ENCODE measurements at regions not wholly inside any gene's neighbourhood (a gene's known extent, or its start where the extent isn't known, plus 50 kb on each side); places are given as distances from the start of the nearest gene placed in this dataset.

DNA sequence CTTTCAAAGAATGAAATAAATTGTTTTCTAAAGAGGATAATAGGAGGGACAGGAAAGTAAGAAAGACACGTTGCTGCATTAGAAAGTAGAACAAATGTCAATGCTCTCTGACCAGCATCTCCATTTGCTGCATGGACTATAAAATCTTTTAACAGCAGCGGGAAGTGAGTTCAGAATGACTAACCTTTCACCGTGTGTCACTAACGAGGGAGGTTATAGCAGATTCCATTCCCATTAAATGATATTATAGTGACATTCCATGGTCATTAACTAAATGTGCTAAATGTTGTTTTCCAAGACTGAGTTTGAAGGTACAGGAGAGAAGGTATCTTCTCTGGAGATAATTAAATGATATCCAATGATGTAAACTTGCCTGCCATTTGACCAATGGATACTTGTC is 127.1 kb upstream of the HS3ST3A1 start:
- Histone ChIP-seq H3K79me2 (ENCODE audit: control insufficient read depth, insufficient read depth, low read length, poor library complexity) (no peaks in the 10 kb centered on the region), H3K4ac (ENCODE audit: low read depth, low read length) (no peak overlapping the region), H3K27me3 (ENCODE audit: insufficient read depth, low read length) (no peaks in the 10 kb centered on the region), H2BK12ac (ENCODE audit: low read length) (no peak overlapping the region), H3K23ac (ENCODE audit: low read length) (no peak overlapping the region), H4K8ac (ENCODE audit: low read depth, low read length) (no peak overlapping the region), H3K36me3 (ENCODE audit: control insufficient read depth in 1 of 2, insufficient read depth in 2 of 2, low read length in 2 of 2) (no peaks in the 10 kb centered on the region), H3K27ac (ENCODE audit: low read depth, low read length) (no peak overlapping the region), H4K12ac (ENCODE audit: low read depth, low read length) (no peak overlapping the region), H4K91ac (ENCODE audit: low read depth, low read length) (no peak overlapping the region), H3K18ac (ENCODE audit: low read length) (no peak overlapping the region), H3K14ac (ENCODE audit: low read length) (no peak overlapping the region), H2BK120ac (ENCODE audit: insufficient read depth, low read length, poor library complexity) (no peak overlapping the region), H3K9me3 (ENCODE audit: insufficient read depth, low read depth, low read length) (peaks cover 1% of the 10 kb centered on the region), H2AFZ (ENCODE audit: insufficient read depth, low read length, poor library complexity) (no peak overlapping the region), H3K4me1 (ENCODE audit: control insufficient read depth in 1 of 2, insufficient read depth in 2 of 2, low read length in 2 of 2) (peaks cover 0 to 3% of the 10 kb centered on the region in 2 experiments), H3K4me2 (ENCODE audit: low read length) (no peak overlapping the region), H3K4me3 (ENCODE audit: low read depth, low read length) (no peak overlapping the region), H3K79me1 (ENCODE audit: low read length) (no peaks in the 10 kb centered on the region), H3K9ac (ENCODE audit: low read length) (no peak overlapping the region), H2AK5ac (ENCODE audit: low read length) (no peak overlapping the region), H2BK5ac (ENCODE audit: low read depth, low read length, poor library complexity) (no peak overlapping the region)
- no peak for DNase-seq
- WGBS (ENCODE audit: extremely low coverage, insufficient coverage, insufficient read length) = no CpG with 5 or more reads among the region's 4 CpGs

DNA sequence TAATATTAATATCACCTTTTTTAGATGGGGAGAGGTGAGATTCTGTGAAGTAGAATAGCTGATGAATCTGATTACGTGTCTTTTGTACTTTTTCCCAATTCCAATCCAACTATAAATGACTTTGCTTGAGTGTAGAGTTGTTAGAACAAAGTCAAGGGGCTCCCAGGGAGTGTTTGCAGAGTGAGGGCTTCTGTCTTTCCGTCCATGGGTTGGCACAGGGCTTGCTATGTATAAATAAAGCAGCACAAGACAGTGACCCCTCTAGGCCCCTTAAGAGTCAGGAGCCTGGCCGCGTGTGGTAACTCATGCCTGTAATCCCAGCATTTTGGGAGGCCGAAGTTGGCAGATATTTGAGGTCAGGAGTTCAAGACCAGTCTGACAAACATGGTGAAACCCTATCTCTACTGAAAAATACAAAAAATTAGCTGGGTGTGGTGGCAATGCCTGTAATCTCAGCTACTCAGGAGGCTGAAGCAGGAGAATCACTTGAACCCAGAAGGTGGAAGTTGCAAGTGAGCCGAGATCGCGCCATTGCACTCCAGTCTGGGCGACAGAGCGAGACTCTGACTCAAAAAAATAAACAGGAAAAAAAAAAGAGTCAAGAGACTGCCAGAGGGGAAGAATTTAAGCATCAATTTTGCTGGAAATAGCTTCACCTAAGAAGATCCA is 127.9 kb upstream of the HS3ST3A1 start:
- H3K79me1 ChIP-seq (ENCODE audit: low read length) = no peaks in the 10 kb centered on the region
- H4K12ac ChIP-seq (ENCODE audit: low read depth, low read length) = no peak overlapping the region
- no peak overlapping the region for H2AFZ ChIP-seq (ENCODE audit: insufficient read depth, low read length, poor library complexity)
- no peaks in the 10 kb centered on the region for H3K27me3 ChIP-seq (ENCODE audit: insufficient read depth, low read length)
- no peak for DNase-seq
- H3K79me2 ChIP-seq (ENCODE audit: control insufficient read depth, insufficient read depth, low read length, poor library complexity) = no peaks in the 10 kb centered on the region
- H3K18ac ChIP-seq (ENCODE audit: low read length) = no peak overlapping the region
- no peak overlapping the region for H4K91ac ChIP-seq (ENCODE audit: low read depth, low read length)
- WGBS (ENCODE audit: extremely low coverage, insufficient coverage, insufficient read length) = no CpG with 5 or more reads among the region's 10 CpGs
- H3K9ac ChIP-seq (ENCODE audit: low read length) = no peak overlapping the region
- no peak overlapping the region for H2BK12ac ChIP-seq (ENCODE audit: low read length)
- peaks cover 0 to 3% of the 10 kb centered on the region in 2 experiments for H3K4me1 ChIP-seq (ENCODE audit: control insufficient read depth in 1 of 2, insufficient read depth in 2 of 2, low read length in 2 of 2)
- no peak overlapping the region for H3K27ac ChIP-seq (ENCODE audit: low read depth, low read length)
- no peak overlapping the region for H2AK5ac ChIP-seq (ENCODE audit: low read length)
- no peak overlapping the region for H2BK120ac ChIP-seq (ENCODE audit: insufficient read depth, low read length, poor library complexity)
- no peak overlapping the region for H3K14ac ChIP-seq (ENCODE audit: low read length)
- H3K23ac ChIP-seq (ENCODE audit: low read length) = no peak overlapping the region
- H4K8ac ChIP-seq (ENCODE audit: low read depth, low read length) = no peak overlapping the region
- no peak overlapping the region for H3K4me3 ChIP-seq (ENCODE audit: low read depth, low read length)
- no peak overlapping the region for H2BK5ac ChIP-seq (ENCODE audit: low read depth, low read length, poor library complexity)
- H3K4ac ChIP-seq (ENCODE audit: low read depth, low read length) = no peak overlapping the region
- H3K4me2 ChIP-seq (ENCODE audit: low read length) = no peak overlapping the region
- no peaks in the 10 kb centered on the region for H3K36me3 ChIP-seq (ENCODE audit: control insufficient read depth in 1 of 2, insufficient read depth in 2 of 2, low read length in 2 of 2)
- peaks cover 1% of the 10 kb centered on the region for H3K9me3 ChIP-seq (ENCODE audit: insufficient read depth, low read depth, low read length)

DNA sequence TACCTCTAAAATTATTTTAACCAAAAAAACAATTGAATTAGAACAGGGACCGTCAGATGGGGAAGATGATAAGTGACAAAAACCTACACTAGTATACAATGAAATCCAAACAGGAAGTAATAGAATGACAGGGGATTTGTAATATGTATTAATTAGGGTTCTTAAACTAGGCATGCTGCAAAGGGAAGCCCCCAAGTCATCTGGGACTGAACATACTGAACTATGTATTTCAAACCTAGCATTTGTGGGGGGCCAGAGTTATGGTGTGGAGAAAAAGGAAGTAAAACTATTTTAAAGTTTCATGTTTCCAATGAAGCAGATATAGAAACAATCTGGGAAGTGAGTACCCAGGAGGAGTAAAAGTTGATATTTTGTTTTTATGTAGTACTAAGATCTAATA is 133.2 kb upstream of the HS3ST3A1 start:
- no CpG with 5 or more reads among the region's 1 CpG for WGBS (ENCODE audit: extremely low coverage, insufficient coverage, insufficient read length)
- H3K4me3 ChIP-seq (ENCODE audit: low read depth, low read length) = no peak overlapping the region

GRCh38 chr17:13735444-13735843 is 133.7 kb upstream of the HS3ST3A1 start:
- H3K4me3 ChIP-seq (ENCODE audit: low read depth, low read length) = no peak overlapping the region
- DNase-seq = no peak
- no peaks in the 10 kb centered on the region for H3K36me3 ChIP-seq (ENCODE audit: control insufficient read depth in 1 of 2, insufficient read depth in 2 of 2, low read length in 2 of 2)
- peak overlapping the region; percentile 20 for H4K8ac ChIP-seq (ENCODE audit: low read depth, low read length)
- H2AK5ac ChIP-seq (ENCODE audit: low read length) = no peak overlapping the region
- H4K12ac ChIP-seq (ENCODE audit: low read depth, low read length) = no peak overlapping the region
- H3K9me3 ChIP-seq (ENCODE audit: insufficient read depth, low read depth, low read length) = peaks cover 1% of the 10 kb centered on the region
- WGBS (ENCODE audit: extremely low coverage, insufficient coverage, insufficient read length) = no CpG with 5 or more reads among the region's 2 CpGs
- H3K9ac ChIP-seq (ENCODE audit: low read length) = no peak overlapping the region
- no peak overlapping the region for H3K4ac ChIP-seq (ENCODE audit: low read depth, low read length)
- H3K4me1 ChIP-seq (ENCODE audit: control insufficient read depth in 1 of 2, insufficient read depth in 2 of 2, low read length in 2 of 2) = no peaks in the 10 kb centered on the region
- H3K14ac ChIP-seq (ENCODE audit: low read length) = no peak overlapping the region
- H2BK120ac ChIP-seq (ENCODE audit: insufficient read depth, low read length, poor library complexity) = no peak overlapping the region
- no peaks in the 10 kb centered on the region for H3K27me3 ChIP-seq (ENCODE audit: insufficient read depth, low read length)
- H3K27ac ChIP-seq (ENCODE audit: low read depth, low read length) = no peak overlapping the region
- no peaks in the 10 kb centered on the region for H3K79me2 ChIP-seq (ENCODE audit: control insufficient read depth, insufficient read depth, low read length, poor library complexity)
- H2BK12ac ChIP-seq (ENCODE audit: low read length) = no peak overlapping the region
- no peak overlapping the region for H3K18ac ChIP-seq (ENCODE audit: low read length)
- H2AFZ ChIP-seq (ENCODE audit: insufficient read depth, low read length, poor library complexity) = no peak overlapping the region
- no peak overlapping the region for H4K91ac ChIP-seq (ENCODE audit: low read depth, low read length)
- H3K4me2 ChIP-seq (ENCODE audit: low read length) = no peak overlapping the region
- H3K23ac ChIP-seq (ENCODE audit: low read length) = no peak overlapping the region
- H3K79me1 ChIP-seq (ENCODE audit: low read length) = no peaks in the 10 kb centered on the region
- H2BK5ac ChIP-seq (ENCODE audit: low read depth, low read length, poor library complexity) = no peak overlapping the region

More for the DNA sequence above, 133.2 kb upstream of the HS3ST3A1 start:
- Histone ChIP-seq H3K9me3 (ENCODE audit: insufficient read depth, low read depth, low read length) (peaks cover 1% of the 10 kb centered on the region), H3K18ac (ENCODE audit: low read length) (no peak overlapping the region), H2AFZ (ENCODE audit: insufficient read depth, low read length, poor library complexity) (no peak overlapping the region), H2BK120ac (ENCODE audit: insufficient read depth, low read length, poor library complexity) (no peak overlapping the region), H3K4ac (ENCODE audit: low read depth, low read length) (no peak overlapping the region), H3K4me2 (ENCODE audit: low read length) (no peak overlapping the region), H3K23ac (ENCODE audit: low read length) (no peak overlapping the region), H3K27ac (ENCODE audit: low read depth, low read length) (no peak overlapping the region), H3K36me3 (ENCODE audit: control insufficient read depth in 1 of 2, insufficient read depth in 2 of 2, low read length in 2 of 2) (no peaks in the 10 kb centered on the region), H3K14ac (ENCODE audit: low read length) (no peak overlapping the region), H3K9ac (ENCODE audit: low read length) (no peak overlapping the region), H4K8ac (ENCODE audit: low read depth, low read length) (no peak overlapping the region), H3K79me2 (ENCODE audit: control insufficient read depth, insufficient read depth, low read length, poor library complexity) (no peaks in the 10 kb centered on the region), H2AK5ac (ENCODE audit: low read length) (no peak overlapping the region), H3K4me1 (ENCODE audit: control insufficient read depth in 1 of 2, insufficient read depth in 2 of 2, low read length in 2 of 2) (no peaks in the 10 kb centered on the region), H4K91ac (ENCODE audit: low read depth, low read length) (no peak overlapping the region), H2BK12ac (ENCODE audit: low read length) (no peak overlapping the region), H3K27me3 (ENCODE audit: insufficient read depth, low read length) (no peaks in the 10 kb centered on the region), H3K79me1 (ENCODE audit: low read length) (no peaks in the 10 kb centered on the region), H2BK5ac (ENCODE audit: low read depth, low read length, poor library complexity) (no peak overlapping the region), H4K12ac (ENCODE audit: low read depth, low read length) (no peak overlapping the region)
- no peak for DNase-seq

All from trophoblast cell (in vitro differentiated cells and primary cell).